GM12875 (cell line): ENCODE measurements at regions not wholly inside any gene's neighbourhood (a gene's known extent, or its start where the extent isn't known, plus 50 kb on each side); places are given as distances from the start of the nearest gene placed in this dataset.

Experiments
- H3K4me3 ChIP-seq: one replicate; pipeline ENCODE4 v1.5.1; 2011; ENCODE audit warnings: low read depth, low read length, control low read depth
- TF ChIP-seq, protein P1 (sequence below): IDR thresholded peaks from 2 replicates; pipeline ENCODE4 v1.5.1; 2011; ENCODE audit warnings: low read depth, mild to moderate bottlenecking, control low read depth, inconsistent platforms, low read length, moderate library complexity, borderline replicate concordance; ENCODE audit not compliant: insufficient read depth

- no peak overlapping the region for H3K4me3 ChIP-seq
- TF ChIP-seq, protein P1, sequence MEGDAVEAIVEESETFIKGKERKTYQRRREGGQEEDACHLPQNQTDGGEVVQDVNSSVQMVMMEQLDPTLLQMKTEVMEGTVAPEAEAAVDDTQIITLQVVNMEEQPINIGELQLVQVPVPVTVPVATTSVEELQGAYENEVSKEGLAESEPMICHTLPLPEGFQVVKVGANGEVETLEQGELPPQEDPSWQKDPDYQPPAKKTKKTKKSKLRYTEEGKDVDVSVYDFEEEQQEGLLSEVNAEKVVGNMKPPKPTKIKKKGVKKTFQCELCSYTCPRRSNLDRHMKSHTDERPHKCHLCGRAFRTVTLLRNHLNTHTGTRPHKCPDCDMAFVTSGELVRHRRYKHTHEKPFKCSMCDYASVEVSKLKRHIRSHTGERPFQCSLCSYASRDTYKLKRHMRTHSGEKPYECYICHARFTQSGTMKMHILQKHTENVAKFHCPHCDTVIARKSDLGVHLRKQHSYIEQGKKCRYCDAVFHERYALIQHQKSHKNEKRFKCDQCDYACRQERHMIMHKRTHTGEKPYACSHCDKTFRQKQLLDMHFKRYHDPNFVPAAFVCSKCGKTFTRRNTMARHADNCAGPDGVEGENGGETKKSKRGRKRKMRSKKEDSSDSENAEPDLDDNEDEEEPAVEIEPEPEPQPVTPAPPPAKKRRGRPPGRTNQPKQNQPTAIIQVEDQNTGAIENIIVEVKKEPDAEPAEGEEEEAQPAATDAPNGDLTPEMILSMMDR: no peak
Observed at GRCh38 chr3:76222201-76222600, 436.9 kb upstream of the ZNF717 start.

DNA sequence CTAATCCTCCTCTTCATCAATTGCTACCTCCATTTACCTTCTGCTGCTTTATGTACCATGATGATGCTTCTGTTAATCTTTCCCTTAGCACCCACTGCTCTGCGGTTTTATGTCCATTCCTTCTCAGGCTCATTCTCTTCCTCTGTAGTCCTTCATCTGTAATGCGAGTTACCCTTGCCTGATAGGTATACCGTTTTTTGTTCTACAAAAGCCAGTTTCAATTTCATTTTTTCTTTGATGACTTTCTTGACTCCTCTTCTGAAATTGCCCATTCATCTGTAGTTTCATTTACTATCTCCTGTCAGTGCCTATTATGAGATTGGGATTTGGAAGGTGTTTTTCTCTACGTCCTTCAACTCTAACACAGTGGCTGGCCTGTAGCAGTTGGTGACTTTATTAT is 445.9 kb upstream of the ZNF717 start:
- no peak overlapping the region for H3K4me3 ChIP-seq
- TF ChIP-seq, protein P1: no peak

DNA sequence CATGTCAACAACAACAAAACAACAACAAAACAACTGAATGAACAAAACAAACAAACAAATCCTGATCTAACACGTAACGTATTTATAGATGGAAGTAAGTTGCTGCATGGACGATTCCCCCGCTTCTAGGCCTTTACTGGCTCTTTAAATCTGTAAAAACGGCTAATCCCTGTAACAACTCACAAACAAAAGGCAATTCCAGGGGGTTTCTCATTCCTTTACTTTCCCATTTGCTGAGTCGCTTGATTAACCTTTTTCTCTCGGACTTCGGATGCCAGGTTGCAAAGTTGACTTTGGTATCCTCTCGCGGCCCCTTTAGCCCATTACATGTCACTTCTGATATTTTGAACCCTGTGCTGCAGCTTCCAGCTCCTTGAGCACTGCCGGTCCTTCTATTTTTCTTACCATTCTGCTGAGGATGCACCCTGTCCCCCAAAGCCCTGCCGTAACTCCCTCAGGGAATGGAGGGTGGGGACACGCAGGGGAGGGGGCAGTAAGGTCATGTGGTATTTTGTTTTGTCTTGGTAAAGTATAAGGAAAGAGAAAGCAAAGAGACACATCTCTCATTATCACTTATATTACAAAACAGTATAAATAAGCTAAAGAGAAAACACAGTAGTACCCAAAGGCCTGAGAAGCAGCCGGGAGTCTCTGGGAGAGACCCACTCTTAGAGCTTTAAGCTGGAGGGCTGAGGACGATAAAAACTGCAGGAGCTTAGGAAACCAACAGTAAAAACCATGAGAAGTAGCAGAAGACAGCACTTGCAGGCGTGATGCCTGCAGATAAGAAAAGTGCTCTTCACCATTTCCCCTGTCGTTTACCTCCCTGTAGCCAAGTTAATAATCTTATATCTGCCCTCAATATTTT is 457.8 kb upstream of the ZNF717 start:
- TF ChIP-seq, protein P1: no peak
- H3K4me3 ChIP-seq: no peak overlapping the region

DNA sequence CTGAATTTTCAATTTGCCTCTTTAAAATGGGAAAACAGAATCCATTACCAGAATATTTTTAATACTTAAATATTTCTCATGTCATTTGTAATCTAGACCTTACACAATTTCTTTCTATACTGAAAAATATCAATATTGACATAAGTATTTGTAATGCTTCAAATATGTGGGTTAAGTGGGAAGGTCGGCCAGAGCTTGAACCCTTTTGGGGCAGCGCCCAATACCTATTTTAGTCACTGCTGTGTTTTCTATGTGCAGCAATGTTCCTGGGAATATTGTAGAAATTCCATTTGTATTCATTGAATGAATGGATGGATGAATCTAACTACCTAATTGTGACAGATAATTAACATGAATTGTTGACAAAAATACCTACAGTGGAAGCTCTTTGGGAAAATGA is 459.7 kb upstream of the ZNF717 start:
- no peak overlapping the region for H3K4me3 ChIP-seq
- TF ChIP-seq, protein P1: no peak

GRCh38 chr3:76245622-76246021 is 460.3 kb upstream of the ZNF717 start:
- TF ChIP-seq, protein P1: no peak
- H3K4me3 ChIP-seq: no peak overlapping the region

DNA sequence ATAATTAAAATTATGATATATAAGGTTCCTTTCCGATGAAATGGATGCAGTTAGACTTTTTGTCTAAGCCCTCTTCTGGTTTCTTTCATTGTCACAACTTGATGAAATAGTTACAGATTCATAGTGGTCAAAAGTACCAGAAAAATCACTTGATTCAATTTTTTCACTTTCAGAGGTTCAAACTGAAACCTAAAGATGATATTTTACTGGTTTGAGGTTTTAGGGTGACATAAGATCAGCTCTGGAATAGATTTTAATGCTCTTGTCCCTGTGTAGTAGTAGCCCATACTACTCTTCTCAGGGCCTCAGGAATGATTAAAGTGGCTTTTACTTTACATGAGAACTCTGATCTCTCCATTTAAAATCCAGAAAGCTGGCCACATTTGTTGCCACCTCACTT is 479.1 kb upstream of the ZNF717 start:
- TF ChIP-seq, protein P1: no peak
- H3K4me3 ChIP-seq: no peak overlapping the region

- TF ChIP-seq, protein P1: no peak
- no peak overlapping the region for H3K4me3 ChIP-seq
Observed at GRCh38 chr3:76264911-76265310, 479.6 kb upstream of the ZNF717 start.
